HCT116 (cell line): ENCODE measurements at regions not wholly inside any gene's neighbourhood (a gene's known extent, or its start where the extent isn't known, plus 50 kb on each side); places are given as distances from the start of the nearest gene placed in this dataset.

Experiments
- ATAC-seq: fragments of 200-7000 bp; cut with Tn5 transposase; 2 replicates; pipeline ENCODE4 v1.9.1; 2020; ENCODE audit warnings: mild to moderate bottlenecking, moderate library complexity
- BruUV-seq: library from RNA; stranded (reverse); fragments of 400-500 nt; replicated peaks from 2 replicates; lab custom pipeline; 2021; lab: Mats Ljungman, UMichigan
- CTCF ChIA-PET: fragments of 300-600 bp; sonication (Branson Sonifier 250); formaldehyde crosslinking; loops from one replicate; lab custom pipeline; 2021; ENCODE audit warnings: antibody characterized with exemption; lab: Charles Lee
- POLR2A ChIA-PET: fragments of 300-600, 350-600 bp; sonication (Branson Sonifier 250); formaldehyde crosslinking; loops from one replicate; lab custom pipeline; 2021; ENCODE audit warnings: antibody characterized with exemption; lab: Charles Lee
- RAD21 ChIA-PET, 2 experiments: fragments of 300-600 bp; sonication (Branson Sonifier 250); formaldehyde crosslinking; loops; one replicate each; lab custom pipeline; 2023; ENCODE audit warnings: low total read pairs in 2 of 2; ENCODE audit not compliant: uncharacterized antibody in 2 of 2, unreplicated experiment in 2 of 2, low non-redundant PET in 1 of 2; lab: Charles Lee
- DNase-seq: peaks from one replicate; pipeline ENCODE4 v3.0.0-alpha.2; 2010; ENCODE audit warnings: low read depth, low spot score
- H2AFZ ChIP-seq: fragments of 200-600 bp; shearing (Covaris generic), sonication (generic); 2 replicates; pipeline ENCODE4 v1.6.1; 2017; ENCODE audit warnings: low read depth, mixed run types, mixed read lengths, antibody characterized with exemption, low read length; ENCODE audit not compliant: poor library complexity, severe bottlenecking
- H3K27ac ChIP-seq: 2 replicates; pipeline ENCODE4 v1.5.1; 2012; ENCODE audit warnings: low read depth, low read length
- H3K27me3 ChIP-seq: fragments of 200-600 bp; sonication (generic); 2 replicates; pipeline ENCODE4 v1.6.1; 2016; ENCODE audit warnings: mixed run types, low read length, mixed read lengths; ENCODE audit not compliant: insufficient read depth
- H3K36me3 ChIP-seq, 2 experiments: fragments of 200-500 bp in 1 of 2; fragments of 200-600 bp in 1 of 2; sonication (Bioruptor generic) in 1 of 2; sonication (generic) in 1 of 2; 2 replicates each; pipeline versions ENCODE4 v1.5.1 to v1.6.1; 2014 to 2016; ENCODE audit warnings: low read length in 2 of 2, inconsistent platforms in 1 of 2, mixed read lengths in 1 of 2, mixed run types in 1 of 2; ENCODE audit not compliant: insufficient read depth in 2 of 2, control insufficient read depth in 1 of 2
- H3K4me1 ChIP-seq, 2 experiments: fragments of 200-600 bp in 1 of 2; sonication (generic) in 1 of 2; 2 replicates each; pipeline versions ENCODE4 v1.5.1 to v1.6.1; 2012 to 2017; ENCODE audit warnings: low read length in 2 of 2, inconsistent platforms in 1 of 2, mild to moderate bottlenecking in 1 of 2, mixed read lengths in 1 of 2, mixed run types in 1 of 2, moderate library complexity in 1 of 2; ENCODE audit not compliant: insufficient read depth in 2 of 2, control insufficient read depth in 1 of 2
- H3K4me2 ChIP-seq: fragments of 200-600 bp; sonication (generic); 2 replicates; pipeline ENCODE4 v1.6.1; 2017; ENCODE audit warnings: mixed run types, low read length, mixed read lengths
- H3K4me3 ChIP-seq, 2 experiments: fragments of 200-600 bp in 1 of 2; sonication (generic) in 1 of 2; replicated peaks in 1 of 2; 2 replicates each; pipeline ENCODE4 v1.5.1; 2011 to 2016; ENCODE audit warnings: low read length in 2 of 2, control low read depth in 1 of 2, low read depth in 1 of 2, mild to moderate bottlenecking in 1 of 2, mixed read lengths in 1 of 2, mixed run types in 1 of 2
- H3K79me2 ChIP-seq: fragments of 200-600 bp; sonication (generic); 2 replicates; pipeline ENCODE4 v1.6.1; 2017; ENCODE audit warnings: mild to moderate bottlenecking, mixed run types, low read length, moderate library complexity, mixed read lengths; ENCODE audit not compliant: insufficient read depth
- H3K9ac ChIP-seq: fragments of 200-600 bp; sonication (generic); 2 replicates; pipeline ENCODE4 v1.6.1; 2016; ENCODE audit warnings: low read length, mixed read lengths
- H3K9me2 ChIP-seq: fragments of 200-600 bp; sonication (generic), shearing (Covaris generic); 2 replicates; pipeline ENCODE4 v1.6.1; 2017; ENCODE audit warnings: mixed run types, mild to moderate bottlenecking, moderate library complexity; ENCODE audit not compliant: insufficient read depth
- H3K9me3 ChIP-seq, 2 experiments: fragments of 200-500 bp in 1 of 2; fragments of 200-600 bp in 1 of 2; sonication (Bioruptor generic) in 1 of 2; sonication (generic) in 1 of 2; 2 replicates each; pipeline ENCODE4 v1.6.1; 2014 to 2017; ENCODE audit warnings: low read length in 2 of 2, mixed read lengths in 2 of 2, inconsistent platforms in 1 of 2, low read depth in 1 of 2, mild to moderate bottlenecking in 1 of 2, mixed run types in 1 of 2, moderate library complexity in 1 of 2; ENCODE audit not compliant: control insufficient read depth in 1 of 2, insufficient read depth in 1 of 2
- H4K20me1 ChIP-seq: fragments of 200-600 bp; sonication (generic), shearing (Covaris generic); 2 replicates; pipeline ENCODE4 v1.6.1; 2017; ENCODE audit warnings: mixed run types, mild to moderate bottlenecking, moderate library complexity; ENCODE audit not compliant: insufficient read depth
- ATF3 ChIP-seq: IDR thresholded peaks from 2 replicates; pipeline ENCODE4 v1.6.1; 2012
- CEBPB ChIP-seq: IDR thresholded peaks from 2 replicates; pipeline ENCODE4 v1.6.1; 2012; ENCODE audit warnings: low read depth
- CTCF ChIP-seq, 3 experiments: fragments of 200-600 bp in 1 of 3; sonication (generic) in 1 of 3; IDR thresholded peaks in 2 of 3; conservative IDR thresholded peaks in 1 of 3; 2 replicates each; pipeline ENCODE4 v1.5.1; 2012 to 2017; ENCODE audit warnings: low read depth in 2 of 3, low read length in 2 of 3, antibody characterized with exemption in 1 of 3, borderline replicate concordance in 1 of 3, control low read depth in 1 of 3, mild to moderate bottlenecking in 1 of 3, mixed read lengths in 1 of 3, mixed run types in 1 of 3, moderate library complexity in 1 of 3; ENCODE audit not compliant: insufficient read depth in 1 of 3
- EGR1 ChIP-seq: IDR thresholded peaks from 2 replicates; pipeline ENCODE4 v1.6.1; 2012; ENCODE audit warnings: low read depth
- EZH2phosphoT487 ChIP-seq: fragments of 200-600 bp; IDR thresholded peaks from 2 replicates; pipeline ENCODE4 v1.6.1; 2018; ENCODE audit warnings: antibody characterized with exemption, borderline replicate concordance
- JUND ChIP-seq: IDR thresholded peaks from 2 replicates; pipeline ENCODE4 v1.6.1; 2012
- MAX ChIP-seq: IDR thresholded peaks from 2 replicates; pipeline ENCODE4 v1.6.1; 2012
- POLR2A ChIP-seq: IDR thresholded peaks from 2 replicates; pipeline ENCODE4 v1.7.0; 2011; ENCODE audit warnings: borderline replicate concordance; ENCODE audit not compliant: insufficient read depth, insufficient read length; ENCODE audit errors: extremely low read depth
- SIN3A ChIP-seq: IDR thresholded peaks from 2 replicates; pipeline ENCODE4 v1.6.1; 2012; ENCODE audit warnings: low read depth
- TCF7L2 ChIP-seq: IDR thresholded peaks from 2 replicates; pipeline ENCODE4 v1.7.0; 2011; ENCODE audit warnings: borderline replicate concordance, inconsistent platforms; ENCODE audit not compliant: insufficient read depth, insufficient read length; ENCODE audit errors: extremely low read depth
- YY1 ChIP-seq: IDR thresholded peaks from 2 replicates; pipeline ENCODE4 v1.6.1; 2011; ENCODE audit warnings: low read length, low read depth, moderate library complexity, mild to moderate bottlenecking; ENCODE audit not compliant: insufficient replicate concordance; ENCODE audit errors: extremely low read depth
- ZNF274 ChIP-seq: fragments of 200-500 bp; sonication (Bioruptor generic); IDR thresholded peaks from 2 replicates; pipeline ENCODE4 v1.6.1; 2014; ENCODE audit warnings: mild to moderate bottlenecking, low read depth, low read length, inconsistent platforms
- intact Hi-C: fragments of 100-400 bp; cut with micrococcal nuclease; formaldehyde crosslinking; loops from 2 replicates; pipeline ENCODE4 v1.10.0; 2022

GRCh38 chr2:16409006-16409390 is 256.6 kb downstream of the CYRIA start:
- Histone ChIP-seq H3K27me3 (no peaks in the 10 kb centered on the region), H3K79me2 (no peaks in the 10 kb centered on the region), H4K20me1 (no peaks in the 10 kb centered on the region), H3K4me2 (no peak overlapping the region), H3K9ac (no peak overlapping the region), H3K36me3 (no peaks in the 10 kb centered on the region), H2AFZ (no peak overlapping the region), H3K9me3 (no peaks in the 10 kb centered on the region), H3K27ac (no peak overlapping the region), H3K4me1 (no peaks in the 10 kb centered on the region), H3K9me2 (no peaks in the 10 kb centered on the region), H3K4me3 (no peak overlapping the region)
- POLR2A ChIA-PET, result no interaction called here
- no peak for TF ChIP-seq TCF7L2
- TF ChIP-seq EGR1, result no peak
- no peak for TF ChIP-seq MAX
- TF ChIP-seq CEBPB, result no peak
- no peak for TF ChIP-seq ATF3
- no peak for TF ChIP-seq ZNF274
- no peak for TF ChIP-seq POLR2A
- no peak for TF ChIP-seq SIN3A
- no peak for TF ChIP-seq CTCF (IDR thresholded peaks at IDR 0.05 in 2 of 3, conservative IDR thresholded peaks at IDR 0.05 in 1 of 3; ENCODE audit: borderline replicate concordance in 1 of 3, insufficient read depth in 1 of 3, low read depth in 2 of 3, low read length in 2 of 3)
- TF ChIP-seq YY1, result no peak
- no peak for TF ChIP-seq EZH2phosphoT487
- TF ChIP-seq JUND, result no peak
- RAD21 ChIA-PET, result no interaction called here
- DNase-seq, result no peak
- intact Hi-C loops, result no loop called here
- no TSS peak for BruUV-seq
- ATAC-seq, result no peak
- CTCF ChIA-PET, result no interaction called here
